Calu3 (cell line): ENCODE measurements at regions not wholly inside any gene's neighbourhood (a gene's known extent, or its start where the extent isn't known, plus 50 kb on each side); places are given as distances from the start of the nearest gene placed in this dataset.

Experiments used
- BruUV-seq: library from RNA; stranded (reverse); fragments of 400-500 nt; replicated peaks from 2 replicates; lab custom pipeline; 2021; lab: Mats Ljungman, UMichigan
- CTCF ChIA-PET: fragments of 300-600 bp; sonication (Branson Sonifier 250); formaldehyde crosslinking; loops from one replicate; lab custom pipeline; 2022; ENCODE audit warnings: antibody characterized with exemption; lab: Charles Lee
- DNase-seq: peaks from one replicate; pipeline ENCODE4 v3.0.0; 2022
- H3K27ac Mint-ChIP-seq: one replicate; pipeline ENCODE4 v1.8.0; 2022; ENCODE audit warnings: mixed read lengths; ENCODE audit not compliant: unreplicated experiment
- H3K27me3 Mint-ChIP-seq: one replicate; pipeline ENCODE4 v1.8.0; 2022; ENCODE audit warnings: mixed read lengths; ENCODE audit not compliant: unreplicated experiment
- H3K36me3 Mint-ChIP-seq: one replicate; pipeline ENCODE4 v1.8.0; 2022; ENCODE audit warnings: mild to moderate bottlenecking, moderate library complexity, mixed read lengths; ENCODE audit not compliant: insufficient read depth, unreplicated experiment
- H3K4me1 Mint-ChIP-seq: one replicate; pipeline ENCODE4 v1.8.0; 2022; ENCODE audit warnings: mild to moderate bottlenecking, low read depth, mixed read lengths; ENCODE audit not compliant: unreplicated experiment
- H3K4me3 Mint-ChIP-seq: one replicate; pipeline ENCODE4 v1.8.0; 2022; ENCODE audit warnings: mild to moderate bottlenecking, low read depth, moderate library complexity, mixed read lengths; ENCODE audit not compliant: unreplicated experiment
- H3K9me3 Mint-ChIP-seq: one replicate; pipeline ENCODE4 v1.8.0; 2022; ENCODE audit warnings: low read depth, mixed read lengths; ENCODE audit not compliant: unreplicated experiment
- CTCF ChIP-seq: fragments of 200-600 bp; IDR thresholded peaks from one replicate; pipeline ENCODE4 v1.8.0; 2022; ENCODE audit warnings: antibody characterized with exemption; ENCODE audit not compliant: unreplicated experiment
- intact Hi-C: fragments of 100-400 bp; cut with micrococcal nuclease; formaldehyde crosslinking; loops from one replicate; pipeline ENCODE4 v1.10.0; 2022; ENCODE audit not compliant: unreplicated experiment

GRCh38 chr1:213647864-213648650 lies 339.7 kb upstream of the PROX1 start:
- Mint-ChIP-seq H3K4me3 (no peak overlapping the region), H3K4me1 (no peaks in the 10 kb centered on the region), H3K36me3 (no peaks in the 10 kb centered on the region), H3K27me3 (peaks cover 41% of the 10 kb centered on the region), H3K9me3 (no peaks in the 10 kb centered on the region), H3K27ac (no peak overlapping the region)
- BruUV-seq = no TSS peak
- intact Hi-C loops = no loop called here
- DNase-seq = no peak
- CTCF ChIA-PET = no interaction called here
- no peak for TF ChIP-seq CTCF

GRCh38 chr1:213649373-213649772 lies 338.4 kb upstream of the PROX1 start:
- H3K27ac Mint-ChIP-seq = no peak overlapping the region
- no peaks in the 10 kb centered on the region for H3K4me1 Mint-ChIP-seq
- H3K4me3 Mint-ChIP-seq = no peak overlapping the region
- no peaks in the 10 kb centered on the region for H3K36me3 Mint-ChIP-seq
- BruUV-seq = no TSS peak
- intact Hi-C loops = no loop called here
- H3K27me3 Mint-ChIP-seq = peaks cover 39% of the 10 kb centered on the region
- no peaks in the 10 kb centered on the region for H3K9me3 Mint-ChIP-seq
- no peak for DNase-seq
- TF ChIP-seq CTCF = no peak
- CTCF ChIA-PET = no interaction called here

GRCh38 chr1:213650603-213651002 lies 337.2 kb upstream of the PROX1 start:
- no peaks in the 10 kb centered on the region for H3K36me3 Mint-ChIP-seq
- DNase-seq = no peak
- no peak overlapping the region for H3K27ac Mint-ChIP-seq
- CTCF ChIA-PET = interaction anchor here (0.7 kb wide), 2 partner anchors 72 to 205 kb away, joined by 4 to 5 read pairs; no protein-coding TSS in a partner anchor
- intact Hi-C loops = loop anchor here (10.0 kb wide), 1 partner anchor 474 kb away; no protein-coding TSS in a partner anchor
- BruUV-seq = no TSS peak
- no peak overlapping the region for H3K4me3 Mint-ChIP-seq
- no peak for TF ChIP-seq CTCF
- H3K27me3 Mint-ChIP-seq = peaks cover 27% of the 10 kb centered on the region
- H3K9me3 Mint-ChIP-seq = no peaks in the 10 kb centered on the region
- no peaks in the 10 kb centered on the region for H3K4me1 Mint-ChIP-seq

GRCh38 chr1:213651077-213651476 lies 336.7 kb upstream of the PROX1 start:
- H3K9me3 Mint-ChIP-seq = no peaks in the 10 kb centered on the region
- intact Hi-C loops = loop anchor here (10.0 kb wide), 1 partner anchor 474 kb away; no protein-coding TSS in a partner anchor
- no TSS peak for BruUV-seq
- CTCF ChIA-PET = interaction anchor here (0.7 kb wide), 1 partner anchor 205 kb away, joined by 4 read pairs; no protein-coding TSS in a partner anchor
- H3K4me1 Mint-ChIP-seq = no peaks in the 10 kb centered on the region
- no peak overlapping the region for H3K4me3 Mint-ChIP-seq
- DNase-seq = no peak
- H3K27me3 Mint-ChIP-seq = peaks cover 22% of the 10 kb centered on the region
- H3K36me3 Mint-ChIP-seq = no peaks in the 10 kb centered on the region
- TF ChIP-seq CTCF = no peak
- H3K27ac Mint-ChIP-seq = no peak overlapping the region
